Spleen (tissue), 11 donors: ENCODE measurements at regions not wholly inside any gene's neighbourhood (a gene's known extent, or its start where the extent isn't known, plus 50 kb on each side); places are given as distances from the start of the nearest gene placed in this dataset.
A peak's percentile ranks its signal among the peaks of the same experiment; 100 is the strongest.

ENCODE experiments used
- DNase-seq: peaks from one replicate; pipeline ENCODE4 v3.0.0-alpha.2; 2020
- H3K27ac ChIP-seq, 8 donors: fragments of 200-600 bp; sonication (generic) in 7 of 8; 1 replicate in 4 of 8; 2 replicates in 4 of 8; pipeline versions ENCODE4 v1.5.0 to v1.8.0; 2016 to 2021; ENCODE audit warnings: inconsistent platforms in 4 of 8, mild to moderate bottlenecking in 4 of 8, moderate library complexity in 1 of 8
- H3K27me3 ChIP-seq, 7 donors: fragments of 200-600 bp; sonication (generic) in 6 of 7; replicated peaks in 1 of 7; 1 replicate in 4 of 7; 2 replicates in 3 of 7; pipeline versions ENCODE4 v1.5.0 to v1.8.0; 2016 to 2021; ENCODE audit warnings: inconsistent platforms in 3 of 7, mild to moderate bottlenecking in 1 of 7
- H3K36me3 ChIP-seq, 6 donors: fragments of 200-600 bp; sonication (generic) in 5 of 6; 1 replicate in 4 of 6; 2 replicates in 2 of 6; pipeline versions ENCODE4 v1.5.0 to v1.8.0; 2016 to 2021; ENCODE audit warnings: inconsistent platforms in 2 of 6
- H3K4me1 ChIP-seq, 6 donors: fragments of 200-600 bp; sonication (generic) in 5 of 6; 1 replicate in 3 of 6; 2 replicates in 3 of 6; pipeline versions ENCODE4 v1.5.0 to v1.8.0; 2016 to 2021; ENCODE audit warnings: inconsistent platforms in 3 of 6
- H3K4me3 ChIP-seq, 8 donors: fragments of 200-600 bp; sonication (generic) in 7 of 8; 1 replicate in 4 of 8; 2 replicates in 4 of 8; pipeline versions ENCODE4 v1.5.0 to v1.8.0; 2016 to 2021; ENCODE audit warnings: inconsistent platforms in 4 of 8, mild to moderate bottlenecking in 4 of 8, moderate library complexity in 2 of 8
- H3K9me3 ChIP-seq, 8 donors: fragments of 200-600 bp; sonication (generic) in 7 of 8; 1 replicate in 4 of 8; 2 replicates in 4 of 8; pipeline versions ENCODE4 v1.5.0 to v1.8.0; 2016 to 2021; ENCODE audit warnings: inconsistent platforms in 4 of 8
- CTCF ChIP-seq, 11 experiments: fragments of 200-600 bp in 7 of 11; fragments of 450-650 bp in 4 of 11; sonication (generic) in 4 of 11; IDR thresholded peaks in 8 of 11; conservative IDR thresholded peaks in 3 of 11; 1 replicate in 7 of 11; 2 replicates in 4 of 11; pipeline versions ENCODE4 v1.4.0 to v1.8.0; 2016 to 2021; ENCODE audit warnings: antibody characterized with exemption in 11 of 11, inconsistent platforms in 4 of 11, mild to moderate bottlenecking in 1 of 11
- POLR2A ChIP-seq, 3 donors: fragments of 450-650 bp; IDR thresholded peaks; one replicate each; pipeline ENCODE4 v1.5.1; 2017; ENCODE audit warnings: antibody characterized with exemption in 3 of 3, mild to moderate bottlenecking in 1 of 3
- POLR2AphosphoS5 ChIP-seq, 3 donors: sonication (generic); formaldehyde crosslinking; IDR thresholded peaks; one replicate each; pipeline ENCODE4 v1.5.1; 2017; ENCODE audit warnings: antibody characterized with exemption in 3 of 3
- WGBS, 5 donors: extraction: QIAGEN DNeasy Blood & Tissue Kit in 3 of 5; methylation state at CpG; one replicate each; pipeline versions ENCODE4 v1.1.5 to v1.1.7; 2013 to 2018; 5-methylcytosine and 5-hydroxymethylcytosine counted together
- intact Hi-C: fragments of 100-400 bp; cut with DNase I; formaldehyde crosslinking; loops from one replicate; pipeline ENCODE4 v1.15.0; 2023; ENCODE audit warnings: low total_unique reads
- donor health status: healthy with polysubstance abuse.
- donor health status: DM: no; HTN: no; CAD: no; lungs with moderate emphysema.
- donor health status: DM: no; HTN: no; CAD: no.
- donor health status: Bipolar disorder and iron deficiency.
- donor health status: healthy.
- donor health status: DM: no; HTN: no; CAD: no.
- donor health status: DM: yes; HTN: yes; CAD: no.

DNA sequence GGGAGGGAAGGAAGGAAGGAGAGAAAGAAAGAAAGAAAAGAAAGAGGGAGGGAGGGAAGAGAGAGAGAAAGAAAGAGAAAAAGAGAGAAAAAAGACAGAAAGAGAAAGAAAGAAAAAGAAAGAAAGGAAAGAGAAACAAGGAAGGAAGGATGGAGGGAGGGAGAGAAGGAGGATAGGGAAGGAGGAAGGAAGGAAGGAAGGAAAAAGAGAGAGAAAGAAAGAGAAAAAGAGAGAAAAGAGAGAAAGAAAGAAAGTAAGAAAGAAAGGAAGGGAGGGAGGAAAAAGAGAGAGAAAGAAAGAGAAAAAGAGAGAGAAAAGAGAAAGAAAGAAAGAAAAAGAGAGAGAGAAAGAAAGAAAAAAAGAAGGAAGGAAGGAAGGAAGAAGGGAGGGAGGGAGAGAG is 105.8 kb upstream of the RBPJ start:
- no peak overlapping the region for H3K27ac ChIP-seq
- H3K4me3 ChIP-seq: no peak overlapping the region
- no peaks in the 10 kb centered on the region for H3K36me3 ChIP-seq
- peaks cover 0 to 20% (median 3%) of the 10 kb centered on the region in 6 donors for H3K4me1 ChIP-seq
- TF ChIP-seq POLR2AphosphoS5 (IDR thresholded peaks at IDR 0.05): no peak
- no peak for TF ChIP-seq POLR2A (IDR thresholded peaks at IDR 0.05)
- TF ChIP-seq CTCF (IDR thresholded peaks at IDR 0.05 in 8 of 11, conservative IDR thresholded peaks at IDR 0.05 in 3 of 11): no peak
- intact Hi-C loops: no loop called here
- DNase-seq: no peak
- H3K9me3 ChIP-seq: no peaks in the 10 kb centered on the region
- H3K27me3 ChIP-seq: peaks cover 0 to 20% (median 0%) of the 10 kb centered on the region in 7 donors

GRCh38 chr4:26215725-26216124 is 105.1 kb upstream of the RBPJ start:
- no peak for DNase-seq
- TF ChIP-seq POLR2AphosphoS5 (IDR thresholded peaks at IDR 0.05) (no peak), CTCF (IDR thresholded peaks at IDR 0.05 in 8 of 11, conservative IDR thresholded peaks at IDR 0.05 in 3 of 11) (no peak), POLR2A (IDR thresholded peaks at IDR 0.05) (no peak)
- H3K9me3 ChIP-seq: no peaks in the 10 kb centered on the region
- intact Hi-C loops: no loop called here
- H3K27ac ChIP-seq: no peak overlapping the region
- peaks cover 0 to 20% (median 0%) of the 10 kb centered on the region in 7 donors for H3K27me3 ChIP-seq
- 71 to 86% (median 82%) methylated on average over 6 to 7 of the region's 7 CpGs for WGBS, 5 donors
- H3K36me3 ChIP-seq: no peaks in the 10 kb centered on the region
- peaks cover 0 to 20% (median 3%) of the 10 kb centered on the region in 6 donors for H3K4me1 ChIP-seq
- H3K4me3 ChIP-seq: no peak overlapping the region

- WGBS, 5 donors: 86 to 94% (median 91%) methylated on average over 6 of the region's 6 CpGs
- peak overlapping the region in 1 of 8 donors; percentile 80 for H3K27ac ChIP-seq
- DNase-seq: no peak
- no peaks in the 10 kb centered on the region for H3K9me3 ChIP-seq
- H3K36me3 ChIP-seq: no peaks in the 10 kb centered on the region
- TF ChIP-seq POLR2A (IDR thresholded peaks at IDR 0.05) (no peak), POLR2AphosphoS5 (IDR thresholded peaks at IDR 0.05) (no peak), CTCF (IDR thresholded peaks at IDR 0.05 in 8 of 11, conservative IDR thresholded peaks at IDR 0.05 in 3 of 11) (no peak)
- peaks cover 0 to 20% (median 3%) of the 10 kb centered on the region in 6 donors for H3K4me1 ChIP-seq
- H3K4me3 ChIP-seq: no peak overlapping the region
- intact Hi-C loops: no loop called here
- H3K27me3 ChIP-seq: peaks cover 0 to 12% (median 0%) of the 10 kb centered on the region in 7 donors
Measured at GRCh38 chr4:26217481-26217880, 103.3 kb upstream of the RBPJ start.

DNA sequence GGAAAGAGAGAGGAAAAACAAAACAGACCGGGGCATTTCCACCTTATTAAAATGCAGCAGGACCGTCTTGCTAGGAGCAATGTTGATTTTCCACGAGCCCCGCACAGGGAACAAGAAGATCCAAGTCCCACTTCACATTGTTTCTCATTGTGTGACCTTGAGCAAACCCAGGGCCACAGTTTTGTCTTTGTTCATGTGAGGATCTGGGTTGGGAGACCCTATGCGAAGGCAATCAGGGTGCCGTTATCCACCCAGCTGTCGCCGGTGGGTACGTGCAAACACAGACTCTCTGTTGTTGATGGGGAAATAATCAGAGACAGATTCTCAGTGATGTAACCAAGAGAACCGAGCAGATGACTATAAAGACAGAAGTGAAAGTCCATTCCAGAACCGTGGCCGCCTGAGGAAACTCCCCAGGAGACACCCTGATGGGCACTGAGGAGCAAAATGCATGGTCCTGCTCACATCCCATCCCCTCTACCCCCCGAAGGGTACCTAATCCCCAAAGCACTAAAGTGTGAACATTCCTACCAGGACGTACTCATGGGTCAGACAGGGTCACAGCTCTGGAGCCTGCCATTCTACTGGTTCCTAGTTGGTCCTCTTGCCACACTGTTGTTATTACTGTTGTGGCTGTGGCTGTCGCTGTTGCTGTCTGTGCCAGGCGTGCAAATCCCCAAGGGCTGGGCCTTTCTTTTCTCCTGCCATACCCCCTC is 102.7 kb upstream of the RBPJ start:
- Histone ChIP-seq H3K36me3 (no peaks in the 10 kb centered on the region), H3K27me3 (peaks cover 0 to 7% (median 0%) of the 10 kb centered on the region in 7 donors), H3K4me3 (no peak overlapping the region), H3K27ac (peak overlapping the region in 5 of 8 donors; percentile 8 to 80 (median 71)), H3K9me3 (no peaks in the 10 kb centered on the region), H3K4me1 (peaks cover 0 to 20% (median 3%) of the 10 kb centered on the region in 6 donors)
- DNase-seq: no peak
- intact Hi-C loops: no loop called here
- TF ChIP-seq POLR2AphosphoS5 (IDR thresholded peaks at IDR 0.05) (no peak), POLR2A (IDR thresholded peaks at IDR 0.05) (no peak), CTCF (IDR thresholded peaks at IDR 0.05 in 8 of 11, conservative IDR thresholded peaks at IDR 0.05 in 3 of 11) (no peak)
- WGBS, 5 donors: 58 to 73% (median 68%) methylated on average over 16 of the region's 16 CpGs
